Dermis microvascular lymphatic vessel endothelial cell (primary cell): ENCODE measurements at regions not wholly inside any gene's neighbourhood (a gene's known extent, or its start where the extent isn't known, plus 50 kb on each side); places are given as distances from the start of the nearest gene placed in this dataset.
A peak's percentile ranks its signal among the peaks of the same experiment; 100 is the strongest.
"Not testable (repeated sequence)": the region's sequence is repeated elsewhere in the genome, so short reads cannot be mapped to it uniquely, and the experiment has no call there.

Source experiments
- DNase-seq, 2 donors: peaks; one replicate each; pipeline versions ENCODE4 v3.0.0 to v3.0.0-alpha.2; 2010; ENCODE audit warnings: low read depth in 2 of 2

GRCh38 chr21:33121715-33122475 lies 52.0 kb downstream of the OLIG1 start:
- peak in 1 of 2 donors; percentile 43 for DNase-seq

GRCh38 chr21:33122507-33122906 lies 52.6 kb downstream of the OLIG1 start:
- no peak for DNase-seq

- no peak for DNase-seq
These were observed 53.6 kb downstream of the OLIG1 start for GRCh38 chr21:33123374-33124123.

- DNase-seq: no peak
These were observed 54.9 kb downstream of the OLIG1 start for GRCh38 chr21:33124889-33125288.

- DNase-seq: no peak
These were observed 55.9 kb downstream of the OLIG1 start for GRCh38 chr21:33125680-33126375.

GRCh38 chr21:33126569-33126968 lies 56.6 kb downstream of the OLIG1 start:
- DNase-seq: no peak

GRCh38 chr21:33127154-33127867 lies 57.4 kb downstream of the OLIG1 start:
- peak; percentile 30 to 68 for DNase-seq

GRCh38 chr21:33127868-33128242 lies 57.9 kb downstream of the OLIG1 start:
- no peak for DNase-seq

GRCh38 chr21:33128538-33128937 lies 58.6 kb downstream of the OLIG1 start:
- no peak for DNase-seq

GRCh38 chr21:33132054-33132453 lies 62.1 kb downstream of the OLIG1 start:
- peak in 1 of 2 donors; percentile 2 for DNase-seq

- DNase-seq: no peak
These were observed 64.0 kb downstream of the OLIG1 start for GRCh38 chr21:33133892-33134291.

GRCh38 chr21:33135925-33136324 lies 66.0 kb downstream of the OLIG1 start:
- DNase-seq: no peak

- DNase-seq: no peak
These were observed 67.0 kb downstream of the OLIG1 start for GRCh38 chr21:33136847-33137502.

GRCh38 chr21:33139084-33139483 lies 69.1 kb downstream of the OLIG1 start:
- DNase-seq: no peak

GRCh38 chr21:33140288-33140687 lies 70.3 kb downstream of the OLIG1 start:
- DNase-seq: no peak

GRCh38 chr21:33146467-33146866 lies 76.5 kb downstream of the OLIG1 start:
- no peak for DNase-seq

- no peak for DNase-seq
These were observed 79.2 kb downstream of the OLIG1 start for GRCh38 chr21:33149181-33149580.

GRCh38 chr21:33150968-33151367 lies 78.8 kb upstream of the IFNAR2 start:
- not testable (repeated sequence) for DNase-seq

- no peak for DNase-seq
These were observed 77.6 kb upstream of the IFNAR2 start for GRCh38 chr21:33151941-33152731.

GRCh38 chr21:33152732-33153130 lies 77.0 kb upstream of the IFNAR2 start:
- no peak for DNase-seq
